ENCODE measurements at regions not wholly inside any gene's neighbourhood (a gene's known extent, or its start where the extent isn't known, plus 50 kb on each side); places are given as distances from the start of the nearest gene placed in this dataset.
A peak's percentile ranks its signal among the peaks of the same experiment; 100 is the strongest.

DNA sequence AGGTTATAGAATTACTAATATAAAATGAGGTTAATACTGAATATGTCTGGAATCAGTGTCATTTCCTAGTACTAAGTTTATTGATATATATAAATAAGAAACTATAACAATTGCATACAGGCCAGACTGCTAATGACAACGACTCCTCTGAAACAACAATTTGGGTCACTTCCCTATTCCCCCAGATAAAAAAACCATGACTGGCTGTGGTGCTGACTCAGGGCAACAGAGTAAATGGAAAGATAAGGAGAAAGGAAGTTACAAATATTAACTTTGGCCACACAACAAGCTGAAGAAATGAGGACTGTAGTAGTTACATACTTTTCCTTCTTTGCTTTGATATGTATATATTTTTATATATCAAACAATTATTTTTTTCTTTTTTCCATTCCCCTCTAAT lies 263.7 kb upstream of the PCDH9 start:
- H3K9ac ChIP-seq, result no peak overlapping the region
- DNase-seq, result no peak
- H3K27ac ChIP-seq (ENCODE audit: low read depth in 2 of 2, low read length in 1 of 2), result peak overlapping the region in 1 of 2 experiments; percentile 43; a peak in 1 of 4 replicates
- TF ChIP-seq RXRA (IDR thresholded peaks at IDR 0.05; ENCODE audit: borderline replicate concordance, low read depth), result no peak
- TF ChIP-seq ELF1 (IDR thresholded peaks at IDR 0.05), result no peak
- no peak for TF ChIP-seq RFX5 (IDR thresholded peaks at IDR 0.05; ENCODE audit: low read length)
- peaks cover 0 to 7% of the 10 kb centered on the region in 2 experiments; a peak in 2 of 4 replicates for H3K4me1 ChIP-seq (ENCODE audit: control insufficient read depth in 1 of 2, insufficient read depth in 2 of 2, low read depth in 1 of 2, low read length in 1 of 2)
- no peak overlapping the region for H3K4me3 ChIP-seq (ENCODE audit: low read depth in 2 of 2, low read length in 1 of 2)
- H3K79me2 ChIP-seq (ENCODE audit: insufficient read depth), result no peaks in the 10 kb centered on the region
- 14% methylated on average over 1 of the region's 1 CpG for WGBS (ENCODE audit: low lambda C conversion rate)
- H3K9me2 ChIP-seq, result no peaks in the 10 kb centered on the region
- CTCF ChIA-PET, result no interaction called here
- H3K36me3 ChIP-seq (replicated peaks in 1 of 2; ENCODE audit: control insufficient read depth in 1 of 2, insufficient read depth in 2 of 2, low read length in 1 of 2), result no peaks in the 10 kb centered on the region
- no peak overlapping the region for H2AFZ ChIP-seq (ENCODE audit: low read depth)
- no peaks in the 10 kb centered on the region for H3F3A ChIP-seq (replicated peaks; ENCODE audit: insufficient read depth)
- POLR2A ChIA-PET, result no interaction called here
- H4K20me1 ChIP-seq (ENCODE audit: insufficient read depth), result no peaks in the 10 kb centered on the region
- H3K4me2 ChIP-seq, result no peak overlapping the region
- no peaks in the 10 kb centered on the region for H3K27me3 ChIP-seq (ENCODE audit: insufficient read depth)
- no peaks in the 10 kb centered on the region for H3K9me3 ChIP-seq

DNA sequence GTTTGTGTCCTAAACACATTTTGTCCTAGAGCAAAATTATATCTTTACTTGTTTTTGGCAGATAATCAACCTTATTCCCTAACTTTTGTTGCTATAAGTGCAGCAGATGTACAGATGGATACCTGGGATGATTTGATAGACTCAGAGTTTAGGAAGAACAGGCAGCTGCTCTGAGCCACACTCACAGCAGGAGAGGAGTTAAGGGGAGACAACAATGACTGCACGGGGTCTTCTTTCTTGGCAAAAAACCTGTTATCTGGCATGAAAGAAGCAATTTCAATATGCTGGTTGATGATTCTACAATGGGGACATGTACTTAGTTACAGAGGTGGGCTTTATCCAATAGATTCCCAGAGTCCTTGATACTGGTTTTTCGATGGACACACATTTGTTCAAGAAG lies 258.9 kb upstream of the PCDH9 start:
- TF ChIP-seq CHD2 (IDR thresholded peaks at IDR 0.05; ENCODE audit: low read length, partially characterized antibody), result no peak
- TF ChIP-seq FOXM1 (IDR thresholded peaks at IDR 0.05; ENCODE audit: low read depth), result no peak
- TF ChIP-seq SIN3A (IDR thresholded peaks at IDR 0.05; ENCODE audit: borderline replicate concordance, low read depth, low read length), result no peak
- no peak for TF ChIP-seq FOXJ3 (CRISPR knock-in tag; IDR thresholded peaks at IDR 0.05)
- no peak for TF ChIP-seq GATA2 (CRISPR knock-in tag; IDR thresholded peaks at IDR 0.05)
- TF ChIP-seq, protein P1, sequence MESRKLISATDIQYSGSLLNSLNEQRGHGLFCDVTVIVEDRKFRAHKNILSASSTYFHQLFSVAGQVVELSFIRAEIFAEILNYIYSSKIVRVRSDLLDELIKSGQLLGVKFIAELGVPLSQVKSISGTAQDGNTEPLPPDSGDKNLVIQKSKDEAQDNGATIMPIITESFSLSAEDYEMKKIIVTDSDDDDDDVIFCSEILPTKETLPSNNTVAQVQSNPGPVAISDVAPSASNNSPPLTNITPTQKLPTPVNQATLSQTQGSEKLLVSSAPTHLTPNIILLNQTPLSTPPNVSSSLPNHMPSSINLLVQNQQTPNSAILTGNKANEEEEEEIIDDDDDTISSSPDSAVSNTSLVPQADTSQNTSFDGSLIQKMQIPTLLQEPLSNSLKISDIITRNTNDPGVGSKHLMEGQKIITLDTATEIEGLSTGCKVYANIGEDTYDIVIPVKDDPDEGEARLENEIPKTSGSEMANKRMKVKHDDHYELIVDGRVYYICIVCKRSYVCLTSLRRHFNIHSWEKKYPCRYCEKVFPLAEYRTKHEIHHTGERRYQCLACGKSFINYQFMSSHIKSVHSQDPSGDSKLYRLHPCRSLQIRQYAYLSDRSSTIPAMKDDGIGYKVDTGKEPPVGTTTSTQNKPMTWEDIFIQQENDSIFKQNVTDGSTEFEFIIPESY (IDR thresholded peaks at IDR 0.05; ENCODE audit: borderline replicate concordance, low read depth), result no peak
- TF ChIP-seq POLR2AphosphoS5 (IDR thresholded peaks at IDR 0.05; ENCODE audit: low read depth, low read length), result no peak
- no peak for TF ChIP-seq YY1 (IDR thresholded peaks at IDR 0.05; ENCODE audit: low read depth)
- no peak for TF ChIP-seq SMC3 (IDR thresholded peaks at IDR 0.05; ENCODE audit: low read depth, low read length)
- TF ChIP-seq RXRA (IDR thresholded peaks at IDR 0.05; ENCODE audit: borderline replicate concordance, low read depth), result no peak
- TF ChIP-seq RAD21 (IDR thresholded peaks at IDR 0.05; ENCODE audit: low read length), result no peak
- TF ChIP-seq NRF1 (IDR thresholded peaks at IDR 0.05; ENCODE audit: low read depth, low read length), result no peak
- TF ChIP-seq TAF1 (IDR thresholded peaks at IDR 0.05; ENCODE audit: borderline replicate concordance, low read depth, low read length), result no peak
- no peak for TF ChIP-seq GABPA (IDR thresholded peaks at IDR 0.05; ENCODE audit: low read depth)
- no peak for TF ChIP-seq TCF12 (IDR thresholded peaks at IDR 0.05)
- TF ChIP-seq, protein P2, sequence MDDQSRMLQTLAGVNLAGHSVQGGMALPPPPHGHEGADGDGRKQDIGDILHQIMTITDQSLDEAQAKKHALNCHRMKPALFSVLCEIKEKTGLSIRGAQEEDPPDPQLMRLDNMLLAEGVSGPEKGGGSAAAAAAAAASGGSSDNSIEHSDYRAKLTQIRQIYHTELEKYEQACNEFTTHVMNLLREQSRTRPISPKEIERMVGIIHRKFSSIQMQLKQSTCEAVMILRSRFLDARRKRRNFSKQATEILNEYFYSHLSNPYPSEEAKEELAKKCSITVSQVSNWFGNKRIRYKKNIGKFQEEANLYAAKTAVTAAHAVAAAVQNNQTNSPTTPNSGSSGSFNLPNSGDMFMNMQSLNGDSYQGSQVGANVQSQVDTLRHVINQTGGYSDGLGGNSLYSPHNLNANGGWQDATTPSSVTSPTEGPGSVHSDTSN (IDR thresholded peaks at IDR 0.05), result no peak
- no peak for TF ChIP-seq RFX5 (IDR thresholded peaks at IDR 0.05; ENCODE audit: low read length)
- no peak for TF ChIP-seq MEF2A (IDR thresholded peaks at IDR 0.05; ENCODE audit: borderline replicate concordance, low read depth)
- TF ChIP-seq, protein P3, sequence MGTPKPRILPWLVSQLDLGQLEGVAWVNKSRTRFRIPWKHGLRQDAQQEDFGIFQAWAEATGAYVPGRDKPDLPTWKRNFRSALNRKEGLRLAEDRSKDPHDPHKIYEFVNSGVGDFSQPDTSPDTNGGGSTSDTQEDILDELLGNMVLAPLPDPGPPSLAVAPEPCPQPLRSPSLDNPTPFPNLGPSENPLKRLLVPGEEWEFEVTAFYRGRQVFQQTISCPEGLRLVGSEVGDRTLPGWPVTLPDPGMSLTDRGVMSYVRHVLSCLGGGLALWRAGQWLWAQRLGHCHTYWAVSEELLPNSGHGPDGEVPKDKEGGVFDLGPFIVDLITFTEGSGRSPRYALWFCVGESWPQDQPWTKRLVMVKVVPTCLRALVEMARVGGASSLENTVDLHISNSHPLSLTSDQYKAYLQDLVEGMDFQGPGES (IDR thresholded peaks at IDR 0.05; ENCODE audit: low read depth, low read length), result no peak
- TF ChIP-seq, protein P4, sequence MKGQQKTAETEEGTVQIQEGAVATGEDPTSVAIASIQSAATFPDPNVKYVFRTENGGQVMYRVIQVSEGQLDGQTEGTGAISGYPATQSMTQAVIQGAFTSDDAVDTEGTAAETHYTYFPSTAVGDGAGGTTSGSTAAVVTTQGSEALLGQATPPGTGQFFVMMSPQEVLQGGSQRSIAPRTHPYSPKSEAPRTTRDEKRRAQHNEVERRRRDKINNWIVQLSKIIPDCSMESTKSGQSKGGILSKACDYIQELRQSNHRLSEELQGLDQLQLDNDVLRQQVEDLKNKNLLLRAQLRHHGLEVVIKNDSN (IDR thresholded peaks at IDR 0.05; ENCODE audit: borderline replicate concordance, low read depth), result no peak
- no peak for DNase-seq
- CTCF ChIA-PET, result no interaction called here
- no peaks in the 10 kb centered on the region for H4K20me1 ChIP-seq (ENCODE audit: insufficient read depth)
- H3K27ac ChIP-seq (ENCODE audit: low read depth in 2 of 2, low read length in 1 of 2), result no peak overlapping the region
- H3K79me2 ChIP-seq (ENCODE audit: insufficient read depth), result no peaks in the 10 kb centered on the region
- H3K9ac ChIP-seq, result no peak overlapping the region
- 68% methylated on average over 2 of the region's 2 CpGs for whole genome bisulfite sequencing (ENCODE audit: low lambda C conversion rate)
- H3K27me3 ChIP-seq (ENCODE audit: insufficient read depth), result no peaks in the 10 kb centered on the region
- no peak overlapping the region for H3K4me3 ChIP-seq (ENCODE audit: low read depth in 2 of 2, low read length in 1 of 2)
- H3K4me2 ChIP-seq, result no peak overlapping the region
- POLR2A ChIA-PET, result no interaction called here
- H3K9me2 ChIP-seq, result no peaks in the 10 kb centered on the region
- no peaks in the 10 kb centered on the region for H3F3A ChIP-seq (replicated peaks; ENCODE audit: insufficient read depth)
- peaks cover 0 to under 1% of the 10 kb centered on the region in 2 experiments; a peak in 1 of 4 replicates for H3K4me1 ChIP-seq (ENCODE audit: control insufficient read depth in 1 of 2, insufficient read depth in 2 of 2, low read depth in 1 of 2, low read length in 1 of 2)
- no peak overlapping the region for H2AFZ ChIP-seq (ENCODE audit: low read depth)
- no peaks in the 10 kb centered on the region for H3K9me3 ChIP-seq
- H3K36me3 ChIP-seq (replicated peaks in 1 of 2; ENCODE audit: control insufficient read depth in 1 of 2, insufficient read depth in 2 of 2, low read length in 1 of 2), result no peaks in the 10 kb centered on the region

All from SK-N-SH (cell line).